CD1c-positive myeloid dendritic cell (primary cell): ENCODE measurements at regions not wholly inside any gene's neighbourhood (a gene's known extent, or its start where the extent isn't known, plus 50 kb on each side); places are given as distances from the start of the nearest gene placed in this dataset.
A peak's percentile ranks its signal among the peaks of the same experiment; 100 is the strongest.
"Not testable (repeated sequence)": the region's sequence is repeated elsewhere in the genome, so short reads cannot be mapped to it uniquely, and the experiment has no call there.

Experiments used
- DNase-seq: peaks from one replicate; pipeline ENCODE4 v3.0.0-alpha.2; 2016; ENCODE audit errors: extremely low spot score

GRCh38 chr6:68575765-68576439 is 59.2 kb upstream of the ADGRB3 start:
- no peak for DNase-seq

- no peak for DNase-seq
These were observed 62.1 kb upstream of the ADGRB3 start for GRCh38 chr6:68572975-68573374.

DNA sequence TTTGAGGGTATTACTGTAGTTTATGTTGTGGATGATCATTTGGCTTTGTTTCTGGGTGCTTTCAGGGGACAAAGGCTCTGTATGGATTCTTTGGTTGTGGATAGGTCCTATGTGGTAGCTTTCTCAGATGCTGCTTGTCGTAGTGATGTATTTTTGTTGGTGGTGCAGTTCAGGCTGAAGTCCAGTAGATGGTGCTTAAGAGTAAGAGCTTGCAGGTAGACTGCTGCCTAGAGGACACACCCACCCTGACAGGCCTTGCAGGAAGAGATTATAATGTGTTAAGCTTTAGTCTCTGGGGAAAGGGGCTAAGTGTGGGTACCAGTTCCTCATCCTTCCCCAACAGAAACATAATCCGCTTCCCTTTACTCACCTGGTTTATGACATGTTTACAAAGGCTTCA is 62.6 kb upstream of the ADGRB3 start:
- peak; percentile 30 for DNase-seq

DNA sequence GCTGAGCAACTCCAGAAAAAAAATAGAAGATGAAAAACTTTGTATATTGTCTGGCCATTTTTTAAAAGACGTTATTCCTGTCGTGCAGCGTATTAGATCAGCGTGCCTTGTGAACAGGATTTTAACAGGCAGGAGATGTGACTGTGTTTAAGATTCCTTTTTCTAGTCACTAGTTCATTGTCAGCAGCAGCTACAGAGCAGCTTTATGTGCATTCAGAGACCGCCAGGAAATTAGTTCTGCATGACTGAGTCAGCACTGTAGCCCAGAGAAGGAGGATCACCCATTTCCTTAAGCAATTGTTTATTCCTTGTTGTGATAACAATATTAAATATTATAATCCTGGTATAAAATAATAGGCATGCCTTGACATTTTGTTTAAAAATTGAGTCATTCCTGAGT is 75.4 kb upstream of the ADGRB3 start:
- no peak for DNase-seq

DNA sequence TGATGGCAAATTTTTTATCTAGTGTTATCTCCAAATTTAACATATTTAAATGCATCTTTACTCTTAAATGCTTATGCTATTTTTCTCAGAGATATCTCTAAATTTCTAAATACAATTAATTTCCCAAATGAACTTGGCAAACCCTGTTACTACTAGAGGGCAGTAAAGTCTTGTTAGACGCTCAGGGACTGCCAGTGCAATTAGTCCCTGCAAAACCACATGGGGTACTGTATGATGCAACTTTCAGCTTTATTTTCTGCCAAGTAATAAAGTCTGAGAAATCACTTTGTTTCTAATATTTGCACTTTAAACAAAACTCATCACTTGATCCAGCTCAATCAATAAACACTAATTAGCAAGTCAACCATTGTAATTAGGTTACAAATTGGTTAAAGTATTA is 76.0 kb upstream of the ADGRB3 start:
- no peak for DNase-seq

DNA sequence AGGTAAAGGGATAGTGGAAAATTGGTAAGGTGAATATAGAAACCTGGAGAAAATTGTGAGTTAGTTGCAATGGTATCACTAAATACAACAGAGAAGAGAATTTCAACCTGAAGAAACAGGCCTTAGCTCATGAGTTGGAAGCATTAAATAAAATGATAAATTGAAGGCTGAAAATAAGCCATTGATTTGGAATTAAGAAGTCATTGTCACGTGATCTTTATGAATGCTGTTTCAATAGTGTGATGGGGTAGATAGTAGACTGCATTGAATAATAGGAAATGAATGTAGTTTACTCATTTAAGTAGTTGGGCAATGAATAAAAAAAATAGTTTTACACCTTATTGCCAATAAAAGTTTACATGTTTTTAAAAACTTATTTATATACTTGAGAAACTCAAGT is 88.5 kb upstream of the ADGRB3 start:
- no peak for DNase-seq

- DNase-seq, result no peak
These were observed 90.6 kb upstream of the ADGRB3 start for GRCh38 chr6:68544450-68544849.

DNA sequence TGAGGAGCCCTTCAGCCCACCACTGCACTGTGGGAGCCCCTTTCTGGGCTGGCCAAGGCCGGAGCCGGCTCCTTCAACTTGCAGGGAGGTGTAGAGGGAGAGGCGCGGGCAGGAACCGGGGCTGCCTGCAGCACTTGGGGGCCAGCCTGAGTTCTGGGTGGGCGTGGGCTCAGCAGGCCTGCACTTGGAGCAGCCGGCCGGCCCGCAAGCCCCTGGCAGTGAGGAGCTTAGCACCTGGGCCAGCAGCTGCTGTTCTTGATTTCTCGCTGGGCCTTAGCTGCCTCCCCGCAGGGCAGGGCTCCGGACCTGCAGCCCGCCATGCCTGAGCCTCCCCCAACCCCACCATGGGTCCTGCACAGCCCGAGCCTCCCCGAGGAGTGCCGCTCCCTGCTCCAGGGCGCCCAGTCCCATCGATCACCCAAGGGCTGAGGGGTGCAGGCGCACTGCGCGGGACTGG is 101.7 kb upstream of the ADGRB3 start:
- DNase-seq, result no peak

GRCh38 chr6:68527691-68528090 is 107.4 kb upstream of the ADGRB3 start:
- no peak for DNase-seq

DNA sequence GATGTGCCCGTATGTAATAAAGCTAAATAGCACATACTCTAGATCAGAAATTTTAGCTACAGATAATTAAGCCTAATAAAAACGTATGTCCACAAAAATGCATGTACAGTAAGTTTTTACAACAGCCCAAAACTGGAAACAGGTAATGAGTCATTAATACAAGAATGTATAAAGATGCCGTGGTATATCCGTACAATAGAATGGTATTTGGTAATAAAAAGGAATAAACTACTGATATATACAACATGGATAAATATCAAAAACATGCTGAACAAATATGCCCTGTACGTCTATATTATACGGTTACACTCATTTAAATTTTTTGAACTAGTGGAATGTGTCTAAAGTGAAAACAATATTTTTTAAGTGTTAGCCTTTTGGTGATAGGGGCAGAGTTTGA is 128.2 kb upstream of the ADGRB3 start:
- no peak for DNase-seq

- DNase-seq, result no peak
These were observed 132.1 kb upstream of the ADGRB3 start for GRCh38 chr6:68502946-68503345.

GRCh38 chr6:68497927-68498326 is 137.2 kb upstream of the ADGRB3 start:
- DNase-seq, result no peak

DNA sequence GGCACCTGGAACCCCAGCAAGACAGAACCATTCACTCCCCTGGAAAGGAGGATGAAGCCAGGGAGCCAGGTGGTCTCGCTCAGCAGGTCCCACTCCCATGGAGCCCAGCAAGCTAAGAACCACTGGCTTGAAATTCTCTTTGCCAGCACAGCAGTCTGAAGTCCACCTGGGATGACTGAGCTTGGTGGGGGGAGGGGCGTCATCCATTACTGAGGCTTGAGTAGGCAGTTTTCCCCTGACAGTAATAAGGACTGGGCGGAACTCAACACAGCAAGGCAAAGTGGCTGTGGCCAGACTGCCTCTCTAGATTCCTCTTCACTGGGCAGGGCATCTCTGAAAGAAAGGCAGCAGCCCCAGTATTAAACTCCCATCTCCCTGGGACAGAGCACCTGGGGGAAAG is 140.2 kb upstream of the ADGRB3 start:
- DNase-seq, result not testable (repeated sequence)

DNA sequence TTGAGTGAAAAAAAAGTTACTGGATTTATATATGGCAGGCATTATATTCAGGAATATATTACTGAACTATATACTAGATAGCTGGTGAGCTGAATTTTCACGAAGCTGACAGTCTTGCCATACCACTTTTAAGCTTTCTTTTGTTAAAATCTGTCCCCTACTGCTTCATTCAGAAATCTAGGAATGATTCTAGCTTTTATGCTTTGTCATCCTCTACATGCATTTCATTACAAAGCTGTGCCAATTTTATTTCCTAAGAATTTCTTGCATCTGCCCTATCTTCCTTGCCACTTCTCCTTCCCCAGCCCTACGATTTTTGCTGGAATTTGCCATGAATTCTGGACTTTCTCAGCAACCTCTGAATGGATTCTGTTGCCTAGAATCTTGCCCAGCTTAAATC is 158.5 kb upstream of the ADGRB3 start:
- DNase-seq, result no peak

DNA sequence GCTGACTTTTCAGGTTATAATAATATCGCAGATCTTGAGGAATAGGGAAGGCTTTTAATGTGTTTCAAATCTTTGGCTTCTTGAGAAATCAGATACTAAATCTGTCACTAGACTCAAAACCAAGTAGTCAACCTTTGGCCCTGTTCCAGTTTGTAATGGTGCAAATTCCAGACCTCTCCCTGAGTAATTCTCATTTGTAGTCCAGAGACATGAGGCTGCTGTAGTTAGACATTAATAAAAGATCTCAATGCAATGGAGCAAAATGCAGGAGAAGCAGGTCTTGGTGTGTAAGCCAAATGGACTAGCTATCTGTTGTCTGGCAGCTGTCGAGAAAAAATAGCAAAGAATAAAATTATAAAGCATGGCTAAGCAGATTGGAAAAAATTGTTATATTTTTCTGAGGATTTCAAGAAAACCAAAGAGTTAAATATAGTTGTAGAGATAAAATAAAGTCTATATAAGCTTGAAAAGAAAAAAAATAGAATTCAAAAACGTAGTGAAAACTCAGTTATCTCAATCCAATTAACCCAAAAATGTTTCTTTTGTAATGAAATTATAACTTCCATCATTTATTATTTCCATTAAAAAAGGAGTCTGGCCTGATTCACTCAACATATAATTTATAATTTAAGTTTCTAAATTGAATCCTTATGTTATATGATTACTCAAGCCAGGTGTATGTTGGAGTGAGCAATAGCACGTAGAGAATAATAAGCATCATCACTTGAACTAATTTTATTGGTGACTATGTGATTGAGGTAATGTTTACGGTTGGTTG is 161.5 kb upstream of the ADGRB3 start:
- DNase-seq, result no peak

- DNase-seq, result no peak
These were observed 166.7 kb upstream of the ADGRB3 start for GRCh38 chr6:68468244-68468884.

DNA sequence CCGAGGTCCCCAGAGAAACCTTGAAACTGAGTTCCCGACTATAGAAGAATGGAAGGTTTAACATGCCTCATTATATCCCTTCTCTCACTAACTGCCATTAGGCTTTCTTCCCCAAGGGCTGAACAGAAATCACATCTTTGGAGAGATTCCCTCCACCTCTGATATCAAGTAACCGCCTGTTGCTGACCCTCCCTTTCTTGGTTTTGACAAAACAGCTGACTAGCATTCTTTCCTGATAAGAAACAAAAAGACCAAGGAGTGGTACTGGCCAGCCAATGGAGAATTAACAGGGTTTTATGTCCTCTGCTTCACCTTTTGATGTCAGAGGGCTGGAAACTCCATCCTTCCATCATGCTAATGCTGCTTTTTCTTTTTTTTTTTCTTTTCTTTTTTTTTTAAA is 176.6 kb upstream of the ADGRB3 start:
- no peak for DNase-seq

DNA sequence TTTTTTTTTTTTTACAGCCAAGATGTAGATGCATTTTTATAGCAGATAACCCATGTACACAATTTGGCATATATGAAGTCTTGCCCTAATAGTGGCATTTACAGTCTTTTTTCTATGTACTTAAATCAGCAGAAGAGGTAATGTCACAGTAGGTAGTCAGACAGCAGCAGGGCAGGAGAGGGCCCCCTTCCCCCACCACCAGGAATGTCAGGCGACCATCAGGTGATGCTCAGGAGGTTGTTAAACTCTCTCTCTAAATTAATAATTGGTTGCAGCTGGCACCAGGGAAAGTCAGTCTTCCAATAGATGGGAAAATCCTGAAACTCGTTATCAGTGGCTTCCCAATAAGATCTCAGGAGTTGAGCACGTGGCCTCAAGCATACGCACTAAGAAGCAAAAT is 188.0 kb upstream of the ADGRB3 start:
- DNase-seq, result no peak

DNA sequence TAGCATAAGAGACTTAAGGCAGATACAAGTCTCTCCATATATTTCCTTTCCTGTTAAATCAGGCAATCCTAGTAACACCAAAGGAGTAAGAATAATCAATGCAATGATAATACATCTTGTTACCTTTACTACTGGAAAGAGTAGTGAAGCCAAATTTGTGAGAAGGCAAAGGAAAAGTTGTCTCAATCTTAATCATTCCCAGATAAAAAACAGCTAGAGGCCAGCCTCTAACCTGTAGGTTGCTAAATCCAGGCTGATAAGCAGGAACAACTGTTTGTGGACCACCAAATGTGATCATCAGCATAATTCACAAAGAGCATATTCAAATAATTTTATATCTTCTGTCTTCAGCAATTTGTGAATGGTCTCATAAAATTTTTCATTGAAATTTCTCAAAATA is 189.2 kb upstream of the ADGRB3 start:
- DNase-seq, result no peak

DNA sequence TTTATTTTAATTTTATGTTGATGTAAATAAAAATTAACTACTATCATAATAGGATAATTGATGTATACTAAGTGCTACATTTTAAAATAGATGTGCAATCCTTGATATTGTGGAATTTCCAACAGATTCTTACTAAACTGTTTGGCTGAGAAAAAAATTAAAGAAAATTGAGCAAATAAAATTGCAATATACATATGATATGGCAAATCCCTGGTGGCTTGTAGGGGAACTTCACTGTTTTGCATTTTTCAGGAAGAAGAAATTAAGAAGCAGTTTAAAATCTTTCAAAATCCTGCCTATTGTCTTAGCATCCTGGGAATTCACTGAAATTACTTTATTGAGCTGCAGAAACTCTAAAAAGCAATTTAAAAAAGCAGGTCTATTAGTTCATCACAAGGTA is 191.4 kb upstream of the ADGRB3 start:
- DNase-seq, result no peak

DNA sequence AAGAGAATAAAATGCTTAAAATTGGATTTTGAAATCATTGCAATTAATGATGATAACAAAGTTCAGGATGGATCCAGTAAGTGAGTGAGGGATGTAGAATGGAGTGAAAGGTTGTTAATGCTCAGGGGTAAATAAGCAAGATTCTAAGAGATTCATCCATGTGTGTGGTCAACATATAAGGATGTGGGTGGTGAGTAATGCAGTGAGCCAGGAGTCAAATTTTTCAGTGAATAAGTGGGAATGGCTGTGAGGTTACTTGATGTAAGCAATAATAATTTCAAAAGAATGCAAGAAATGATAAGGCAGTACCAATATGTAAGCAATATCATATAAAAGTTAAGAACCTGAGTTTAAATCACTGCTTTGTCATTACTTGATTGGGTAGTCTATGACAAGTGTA is 207.5 kb upstream of the ADGRB3 start:
- no peak for DNase-seq

- DNase-seq, result no peak
These were observed 225.1 kb upstream of the ADGRB3 start for GRCh38 chr6:68410021-68410420.

- no peak for DNase-seq
These were observed 234.7 kb upstream of the ADGRB3 start for GRCh38 chr6:68400396-68400795.
